B cell (primary cell): ENCODE measurements at regions not wholly inside any gene's neighbourhood (a gene's known extent, or its start where the extent isn't known, plus 50 kb on each side); places are given as distances from the start of the nearest gene placed in this dataset.
"Not testable (repeated sequence)": the region's sequence is repeated elsewhere in the genome, so short reads cannot be mapped to it uniquely, and the experiment has no call there.

Source experiments
- ATAC-seq: fragments of 200-7000 bp; cut with Tn5 transposase; one replicate; pipeline ENCODE4 v1.10.0; 2021; ENCODE audit warnings: low read depth, mild to moderate bottlenecking, moderate number of reproducible peaks, moderate library complexity
- CTCF ChIA-PET: fragments of 350-600 bp; sonication (Branson Sonifier 250); formaldehyde crosslinking; loops from one replicate; lab custom pipeline; 2021; ENCODE audit warnings: antibody characterized with exemption, inconsistent platforms; lab: Charles Lee
- POLR2A ChIA-PET: fragments of 350-600 bp; sonication (Branson Sonifier 250); formaldehyde crosslinking; loops from one replicate; lab custom pipeline; 2021; ENCODE audit warnings: antibody characterized with exemption; lab: Charles Lee
- DNase-seq: peaks from one replicate; pipeline ENCODE4 v3.0.0; 2013
- H2AFZ ChIP-seq: 2 replicates; pipeline ENCODE4 v1.6.1; 2012; ENCODE audit warnings: mild to moderate bottlenecking, low read depth, low read length; ENCODE audit not compliant: insufficient read depth, poor library complexity, severe bottlenecking
- H3K27ac ChIP-seq, 2 donors: 1 replicate in 1 of 2; 2 replicates in 1 of 2; pipeline ENCODE4 v1.5.1; 2012 to 2013; ENCODE audit warnings: low read length in 2 of 2, mild to moderate bottlenecking in 2 of 2, moderate library complexity in 1 of 2
- H3K27me3 ChIP-seq, 4 experiments: fragments of 200-600 bp in 1 of 4; sonication (generic) in 1 of 4; replicated peaks in 1 of 4; 1 replicate in 2 of 4; 2 replicates in 2 of 4; pipeline versions ENCODE4 v1.6.1 to v1.7.0; 2013 to 2016; ENCODE audit warnings: low read length in 3 of 4, mild to moderate bottlenecking in 2 of 4, mixed read lengths in 1 of 4, moderate library complexity in 1 of 4; ENCODE audit not compliant: insufficient read depth in 4 of 4, control insufficient read depth in 3 of 4; ENCODE audit errors: control extremely low read depth in 1 of 4
- H3K36me3 ChIP-seq, 2 experiments: replicated peaks in 1 of 2; 1 replicate in 1 of 2; 2 replicates in 1 of 2; pipeline versions ENCODE4 v1.6.1 to v1.7.1; 2013; ENCODE audit warnings: low read length in 1 of 2; ENCODE audit not compliant: insufficient read depth in 2 of 2, control insufficient read depth in 1 of 2; ENCODE audit errors: control extremely low read depth in 1 of 2, extremely low read depth in 1 of 2
- H3K4me1 ChIP-seq, 2 donors: fragments of 200-600 bp in 1 of 2; sonication (generic) in 1 of 2; 1 replicate in 1 of 2; 2 replicates in 1 of 2; pipeline versions ENCODE4 v1.5.1 to v1.6.1; 2013 to 2017; ENCODE audit warnings: low read length in 2 of 2; ENCODE audit not compliant: control insufficient read depth in 2 of 2, insufficient read depth in 2 of 2
- H3K4me2 ChIP-seq: replicated peaks from 2 replicates; pipeline ENCODE3; 2012; ENCODE audit warnings: mild to moderate bottlenecking, low read depth, low read length; ENCODE audit not compliant: poor library complexity, severe bottlenecking
- H3K4me3 ChIP-seq, 5 experiments: fragments of 200-600 bp in 1 of 5; sonication (generic) in 1 of 5; 1 replicate in 3 of 5; 2 replicates in 2 of 5; pipeline versions ENCODE4 v1.5.1 to v1.7.0; 2011 to 2016; ENCODE audit warnings: low read length in 4 of 5, mild to moderate bottlenecking in 4 of 5, low read depth in 2 of 5, control low read depth in 1 of 5, moderate library complexity in 1 of 5; ENCODE audit not compliant: insufficient read depth in 1 of 5; ENCODE audit errors: control extremely low read depth in 1 of 5, extremely low read depth in 1 of 5
- H3K79me2 ChIP-seq: fragments of 200-600 bp; sonication (generic); one replicate; pipeline ENCODE4 v1.6.0; 2016; ENCODE audit warnings: low read length; ENCODE audit not compliant: control insufficient read depth, insufficient read depth
- H3K9ac ChIP-seq: fragments of 200-600 bp; sonication (generic); 2 replicates; pipeline ENCODE4 v1.6.1; 2017; ENCODE audit warnings: mild to moderate bottlenecking, low read length, moderate library complexity
- H3K9me3 ChIP-seq, 3 donors: one replicate each; pipeline versions ENCODE4 v1.6.1 to v1.7.1; 2013; ENCODE audit warnings: low read length in 2 of 3; ENCODE audit not compliant: control insufficient read depth in 2 of 3, insufficient read depth in 1 of 3; ENCODE audit errors: control extremely low read depth in 1 of 3
- H4K20me1 ChIP-seq: 2 replicates; pipeline ENCODE4 v1.6.0; 2012; ENCODE audit warnings: mild to moderate bottlenecking, low read length; ENCODE audit not compliant: insufficient read depth, control insufficient read depth, poor library complexity, severe bottlenecking
- H3K27ac Mint-ChIP-seq: one replicate; pipeline ENCODE4 v1.8.0; 2021; ENCODE audit warnings: mixed read lengths
- H3K27me3 Mint-ChIP-seq: one replicate; pipeline ENCODE4 v1.8.0; 2021; ENCODE audit warnings: mixed read lengths
- H3K4me1 Mint-ChIP-seq: one replicate; pipeline ENCODE4 v1.8.0; 2021; ENCODE audit warnings: mixed read lengths
- H3K4me3 Mint-ChIP-seq: one replicate; pipeline ENCODE4 v1.8.0; 2021; ENCODE audit warnings: mixed read lengths
- H3K9me3 Mint-ChIP-seq: one replicate; pipeline ENCODE4 v1.8.0; 2022; ENCODE audit warnings: mixed read lengths; ENCODE audit not compliant: insufficient read depth
- WGBS: methylation state at CpG from one replicate; pipeline ENCODE4 v1.1.5; 2013; ENCODE audit warnings: missing lambda C conversion rate; ENCODE audit not compliant: insufficient coverage; 5-methylcytosine and 5-hydroxymethylcytosine counted together
- intact Hi-C: fragments of 100-400 bp; cut with micrococcal nuclease; formaldehyde crosslinking; loops from one replicate; pipeline ENCODE4 v1.10.0; 2022

DNA sequence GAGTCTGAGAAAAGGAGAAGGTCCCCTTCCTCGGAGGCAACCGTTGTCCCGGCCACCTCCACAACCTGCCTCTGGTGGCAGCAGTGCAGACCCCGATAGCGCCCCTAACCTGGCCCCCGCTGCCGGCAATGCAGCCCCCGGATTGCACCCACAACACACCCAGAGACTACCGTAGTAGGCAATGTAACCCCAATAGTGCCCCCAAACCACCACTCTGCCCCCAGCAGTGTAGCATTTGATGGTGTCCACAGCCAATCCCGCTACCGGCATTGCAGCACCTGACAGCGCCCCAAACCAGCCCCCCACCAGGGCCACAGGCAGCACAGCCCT lies 67.1 kb upstream of the THOC3 start:
- H3K9ac ChIP-seq, H3K9me3 Mint-ChIP-seq, H2AFZ ChIP-seq, H3K4me2 ChIP-seq, H3K4me1 Mint-ChIP-seq, CTCF ChIA-PET, H4K20me1 ChIP-seq, POLR2A ChIA-PET, H3K27ac ChIP-seq, H3K27ac Mint-ChIP-seq, H3K9me3 ChIP-seq, H3K79me2 ChIP-seq, H3K4me1 ChIP-seq, intact Hi-C loops, H3K27me3 ChIP-seq, H3K4me3 Mint-ChIP-seq, H3K36me3 ChIP-seq, H3K27me3 Mint-ChIP-seq, DNase-seq, ATAC-seq, H3K4me3 ChIP-seq: not testable (repeated sequence)
- no CpG with 5 or more reads among the region's 12 CpGs for WGBS

DNA sequence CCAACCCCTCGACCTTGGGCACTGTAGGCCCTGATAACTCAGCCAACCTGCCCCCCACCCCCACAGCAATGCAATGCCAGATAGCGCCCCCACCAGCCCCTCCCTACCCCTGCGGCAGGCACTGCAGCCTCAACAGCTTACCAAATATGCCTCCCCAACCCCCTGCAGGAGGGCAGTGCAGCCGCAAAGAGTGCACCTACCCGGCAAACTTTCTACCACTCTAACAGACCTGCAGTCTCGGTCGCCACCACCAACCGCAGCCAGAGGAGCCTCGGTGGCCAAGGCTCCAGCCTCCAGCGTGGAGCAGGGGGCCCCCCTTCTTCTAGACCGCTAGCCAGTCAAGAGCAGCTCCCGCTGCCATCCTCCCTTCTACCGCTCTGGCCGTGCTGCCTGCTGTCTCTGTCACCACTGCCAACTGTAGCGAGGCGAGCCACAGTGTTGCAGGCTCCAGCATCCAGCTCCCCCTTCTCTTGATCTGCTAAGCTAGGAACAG lies 67.7 kb upstream of the THOC3 start:
- H3K4me1 Mint-ChIP-seq, H3K27ac ChIP-seq, CTCF ChIA-PET, H3K27me3 ChIP-seq, H3K9me3 ChIP-seq, H3K4me3 ChIP-seq, H3K79me2 ChIP-seq, DNase-seq, H3K9ac ChIP-seq, H3K27me3 Mint-ChIP-seq, intact Hi-C loops, H4K20me1 ChIP-seq, H3K27ac Mint-ChIP-seq, H3K4me1 ChIP-seq, H3K9me3 Mint-ChIP-seq, H3K4me3 Mint-ChIP-seq, H3K36me3 ChIP-seq, ATAC-seq, POLR2A ChIA-PET, H2AFZ ChIP-seq, H3K4me2 ChIP-seq: not testable (repeated sequence)
- no CpG with 5 or more reads among the region's 16 CpGs for WGBS

DNA sequence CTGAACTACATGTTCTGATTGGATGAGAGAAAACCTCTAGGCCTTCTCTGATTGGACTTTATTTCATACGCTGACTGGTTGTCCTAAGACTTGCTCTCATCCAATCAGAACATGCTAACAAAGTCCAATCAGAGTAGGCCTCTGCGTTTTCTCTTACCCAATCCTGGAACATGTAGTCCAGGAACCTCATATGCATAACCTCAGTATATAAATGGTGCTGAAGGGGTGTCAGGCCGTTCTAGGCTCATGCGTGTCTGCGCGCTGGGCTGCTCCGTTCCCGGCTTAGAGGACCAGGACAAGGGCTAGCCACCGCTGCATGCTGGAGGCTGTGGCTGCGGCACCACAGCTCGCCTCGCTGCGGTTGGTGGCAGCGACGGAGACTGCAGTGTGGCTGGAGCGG lies 68.3 kb upstream of the THOC3 start:
- H3K4me3 ChIP-seq, H3K27me3 ChIP-seq, CTCF ChIA-PET, H2AFZ ChIP-seq, H4K20me1 ChIP-seq, H3K27ac Mint-ChIP-seq, H3K4me2 ChIP-seq, H3K9me3 Mint-ChIP-seq, H3K27ac ChIP-seq, H3K9me3 ChIP-seq, ATAC-seq, H3K9ac ChIP-seq, DNase-seq, H3K4me1 ChIP-seq, H3K36me3 ChIP-seq, H3K4me1 Mint-ChIP-seq, POLR2A ChIA-PET, H3K27me3 Mint-ChIP-seq, intact Hi-C loops, H3K79me2 ChIP-seq, H3K4me3 Mint-ChIP-seq: not testable (repeated sequence)
- WGBS = no CpG with 5 or more reads among the region's 16 CpGs

DNA sequence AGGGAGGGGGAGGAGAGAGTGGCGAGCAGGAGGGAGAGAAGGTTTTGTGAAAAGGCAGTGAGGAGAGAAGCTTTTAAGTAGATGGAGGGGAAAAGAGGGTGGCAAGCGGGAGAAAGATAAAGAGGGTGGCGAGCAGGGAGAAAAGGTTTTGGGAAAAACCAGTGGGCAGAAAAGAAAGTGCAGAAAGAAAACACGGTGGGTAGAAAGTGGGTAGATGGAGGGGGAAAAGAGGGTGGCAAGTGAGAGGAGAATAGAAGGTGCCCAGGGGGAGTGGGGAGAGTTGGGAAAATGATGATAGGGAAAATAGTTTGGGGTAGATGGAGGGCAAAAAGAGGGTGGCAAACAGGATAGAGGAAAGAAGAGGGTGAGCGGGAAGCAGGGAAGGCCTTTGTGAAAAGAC lies 69.1 kb upstream of the THOC3 start:
- H3K4me2 ChIP-seq, H3K27ac ChIP-seq, H4K20me1 ChIP-seq, H3K9me3 ChIP-seq, H3K4me1 ChIP-seq, DNase-seq, intact Hi-C loops, H3K4me1 Mint-ChIP-seq, H2AFZ ChIP-seq, CTCF ChIA-PET, H3K9ac ChIP-seq, POLR2A ChIA-PET, H3K36me3 ChIP-seq, H3K27me3 ChIP-seq, H3K4me3 ChIP-seq, H3K4me3 Mint-ChIP-seq, ATAC-seq, H3K27me3 Mint-ChIP-seq, H3K79me2 ChIP-seq, H3K9me3 Mint-ChIP-seq, H3K27ac Mint-ChIP-seq: not testable (repeated sequence)
- 89% methylated on average over 4 of the region's 5 CpGs for WGBS
